PC-3 (cell line): ENCODE measurements at regions not wholly inside any gene's neighbourhood (a gene's known extent, or its start where the extent isn't known, plus 50 kb on each side); places are given as distances from the start of the nearest gene placed in this dataset.
"Not testable (repeated sequence)": the region's sequence is repeated elsewhere in the genome, so short reads cannot be mapped to it uniquely, and the experiment has no call there.

Experiments used
- ATAC-seq: fragments of 200-7000 bp; cut with Tn5 transposase; 2 replicates; pipeline ENCODE4 v1.9.1; 2020; ENCODE audit warnings: mild to moderate bottlenecking, moderate library complexity
- BruUV-seq: library from RNA; stranded (reverse); fragments of 400-500 nt; replicated peaks from 2 replicates; lab custom pipeline; 2021; lab: Mats Ljungman, UMichigan
- CTCF ChIA-PET: fragments of 300-600 bp; sonication (Branson Sonifier 250); formaldehyde crosslinking; loops from one replicate; lab custom pipeline; 2022; ENCODE audit warnings: antibody characterized with exemption; lab: Charles Lee
- POLR2A ChIA-PET: fragments of 300-600 bp; sonication (Branson Sonifier 250); formaldehyde crosslinking; loops from one replicate; lab custom pipeline; 2022; ENCODE audit warnings: antibody characterized with exemption; ENCODE audit not compliant: unreplicated experiment; lab: Charles Lee
- DNase-seq: peaks from one replicate; pipeline ENCODE4 v3.0.0-alpha.2; 2015
- H2AFZ ChIP-seq: fragments of 300-600 bp; sonication (generic); 2 replicates; pipeline ENCODE4 v1.6.0; 2016; ENCODE audit warnings: antibody characterized with exemption, low read length
- H3F3A ChIP-seq: fragments of 300-600 bp; sonication (generic); one replicate; pipeline ENCODE4 v1.6.0; 2017; ENCODE audit warnings: antibody characterized with exemption, low read length, control low read depth, mild to moderate bottlenecking; ENCODE audit not compliant: unreplicated experiment
- H3K27ac ChIP-seq: fragments of 300-600 bp; sonication (generic); 2 replicates; pipeline ENCODE4 v1.5.1; 2016; ENCODE audit warnings: mild to moderate bottlenecking, low read length
- H3K27me3 ChIP-seq: fragments of 300-600 bp; sonication (generic); 2 replicates; pipeline ENCODE4 v1.6.1; 2016; ENCODE audit warnings: low read length, mixed read lengths
- H3K36me3 ChIP-seq: fragments of 300-600 bp; sonication (generic); 2 replicates; pipeline ENCODE4 v1.6.1; 2016; ENCODE audit warnings: low read depth, mixed run types, low read length, mixed read lengths
- H3K4me1 ChIP-seq: fragments of 300-600 bp; sonication (generic); 2 replicates; pipeline ENCODE4 v1.5.1; 2016; ENCODE audit warnings: low read length; ENCODE audit not compliant: insufficient read depth
- H3K4me2 ChIP-seq: fragments of 300-600 bp; sonication (generic); 2 replicates; pipeline ENCODE4 v1.6.0; 2016; ENCODE audit warnings: low read length
- H3K4me3 ChIP-seq: fragments of 300-600 bp; sonication (generic); 2 replicates; pipeline ENCODE4 v1.5.1; 2016; ENCODE audit warnings: mild to moderate bottlenecking, low read length, mixed read lengths
- H3K79me2 ChIP-seq: fragments of 300-600 bp; sonication (generic); 2 replicates; pipeline ENCODE4 v1.6.1; 2017; ENCODE audit warnings: low read length, mixed read lengths
- H3K9ac ChIP-seq: fragments of 300-600 bp; sonication (generic); 2 replicates; pipeline ENCODE4 v1.6.0; 2016; ENCODE audit warnings: mild to moderate bottlenecking, low read length
- H3K9me2 ChIP-seq: fragments of 300-600 bp; sonication (generic); replicated peaks from 2 replicates; pipeline ENCODE4 v1.6.1; 2016; ENCODE audit warnings: mixed run types, low read length, mixed read lengths
- H3K9me3 ChIP-seq: fragments of 300-600 bp; sonication (generic); 2 replicates; pipeline ENCODE4 v1.6.1; 2016; ENCODE audit warnings: low read length, mixed read lengths
- H4K20me1 ChIP-seq: fragments of 300-600 bp; sonication (generic); 2 replicates; pipeline ENCODE4 v1.6.1; 2016; ENCODE audit warnings: low read length, mixed read lengths
- EZH2 ChIP-seq: fragments of 300-600 bp; sonication (generic); IDR thresholded peaks from one replicate; pipeline ENCODE4 v1.6.1; 2017; ENCODE audit warnings: antibody characterized with exemption, mild to moderate bottlenecking, low read length; ENCODE audit not compliant: unreplicated experiment
- EZH2phosphoT487 ChIP-seq: fragments of 300-600 bp; sonication (generic); IDR thresholded peaks from 2 replicates; pipeline ENCODE4 v1.6.1; 2018; ENCODE audit warnings: mild to moderate bottlenecking, antibody characterized with exemption, low read length, borderline replicate concordance
- intact Hi-C: fragments of 100-400 bp; cut with micrococcal nuclease; formaldehyde crosslinking; loops from 2 replicates; pipeline ENCODE4 v1.9.0; 2023
- TF ChIP-seq, protein P1 (sequence below): fragments of 300-600 bp; sonication (generic); conservative IDR thresholded peaks from 2 replicates; pipeline ENCODE4 v1.5.1; 2017; ENCODE audit warnings: antibody characterized with exemption, low read depth, mild to moderate bottlenecking, low read length

GRCh38 chr12:86710109-86710508 lies 453.9 kb upstream of the MGAT4C start:
- Histone ChIP-seq H3K27ac (no peak overlapping the region), H3K79me2 (no peaks in the 10 kb centered on the region), H3K9me3 (no peaks in the 10 kb centered on the region), H3F3A (no peaks in the 10 kb centered on the region), H3K4me3 (no peak overlapping the region), H2AFZ (no peak overlapping the region), H3K36me3 (0 out of 2 replicates have a peak, but pooled peaks cover 2% of the 10 kb centered on the region), H3K9me2 (no peaks in the 10 kb centered on the region), H3K4me1 (peaks cover 15% of the 10 kb centered on the region), H3K27me3 (no peaks in the 10 kb centered on the region), H3K9ac (no peak overlapping the region), H3K4me2 (no peak overlapping the region), H4K20me1 (no peaks in the 10 kb centered on the region)
- no peak for TF ChIP-seq EZH2
- TF ChIP-seq, protein P1, sequence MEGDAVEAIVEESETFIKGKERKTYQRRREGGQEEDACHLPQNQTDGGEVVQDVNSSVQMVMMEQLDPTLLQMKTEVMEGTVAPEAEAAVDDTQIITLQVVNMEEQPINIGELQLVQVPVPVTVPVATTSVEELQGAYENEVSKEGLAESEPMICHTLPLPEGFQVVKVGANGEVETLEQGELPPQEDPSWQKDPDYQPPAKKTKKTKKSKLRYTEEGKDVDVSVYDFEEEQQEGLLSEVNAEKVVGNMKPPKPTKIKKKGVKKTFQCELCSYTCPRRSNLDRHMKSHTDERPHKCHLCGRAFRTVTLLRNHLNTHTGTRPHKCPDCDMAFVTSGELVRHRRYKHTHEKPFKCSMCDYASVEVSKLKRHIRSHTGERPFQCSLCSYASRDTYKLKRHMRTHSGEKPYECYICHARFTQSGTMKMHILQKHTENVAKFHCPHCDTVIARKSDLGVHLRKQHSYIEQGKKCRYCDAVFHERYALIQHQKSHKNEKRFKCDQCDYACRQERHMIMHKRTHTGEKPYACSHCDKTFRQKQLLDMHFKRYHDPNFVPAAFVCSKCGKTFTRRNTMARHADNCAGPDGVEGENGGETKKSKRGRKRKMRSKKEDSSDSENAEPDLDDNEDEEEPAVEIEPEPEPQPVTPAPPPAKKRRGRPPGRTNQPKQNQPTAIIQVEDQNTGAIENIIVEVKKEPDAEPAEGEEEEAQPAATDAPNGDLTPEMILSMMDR: no peak
- no peak for TF ChIP-seq EZH2phosphoT487
- CTCF ChIA-PET: no interaction called here
- intact Hi-C loops: loop anchor here (5.0 kb wide), 1 partner anchor 448 kb away; no protein-coding TSS in a partner anchor
- ATAC-seq: no peak
- BruUV-seq: no TSS peak
- POLR2A ChIA-PET: no interaction called here
- DNase-seq: no peak

GRCh38 chr12:86709017-86709416 lies 452.8 kb upstream of the MGAT4C start:
- H2AFZ ChIP-seq, H4K20me1 ChIP-seq, H3K9me2 ChIP-seq, H3F3A ChIP-seq, BruUV-seq, H3K4me2 ChIP-seq, H3K27me3 ChIP-seq, H3K36me3 ChIP-seq, H3K9ac ChIP-seq, H3K9me3 ChIP-seq, H3K27ac ChIP-seq, H3K79me2 ChIP-seq, DNase-seq, H3K4me3 ChIP-seq, intact Hi-C loops, CTCF ChIA-PET, ATAC-seq: not testable (repeated sequence)
- peaks cover 15% of the 10 kb centered on the region for H3K4me1 ChIP-seq
- POLR2A ChIA-PET: interaction anchor here (0.6 kb wide), 1 partner anchor 74 kb away, joined by 4 read pairs; no protein-coding TSS in a partner anchor

DNA sequence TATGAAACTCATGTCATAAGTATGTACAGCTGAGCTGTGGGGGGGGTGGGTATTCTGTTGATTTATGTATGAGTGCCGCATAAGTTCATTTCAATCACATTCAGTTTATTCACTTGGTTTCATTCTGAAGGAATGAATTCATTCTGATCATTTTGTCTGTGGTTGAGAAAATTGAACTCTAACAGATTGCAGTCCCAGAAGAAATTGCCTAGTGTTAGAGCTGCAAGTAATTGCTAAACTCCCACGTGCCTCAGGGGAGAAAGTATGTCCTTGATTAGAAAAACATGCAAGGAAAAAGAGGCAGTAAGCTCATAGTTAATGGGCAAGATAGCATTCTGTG lies 442.4 kb upstream of the MGAT4C start:
- BruUV-seq: no TSS peak
- Histone ChIP-seq H3K27me3 (no peaks in the 10 kb centered on the region), H3K36me3 (no peaks in the 10 kb centered on the region), H3K9me3 (no peaks in the 10 kb centered on the region), H3K79me2 (no peaks in the 10 kb centered on the region), H4K20me1 (no peaks in the 10 kb centered on the region), H3K4me2 (no peak overlapping the region), H3K9me2 (no peaks in the 10 kb centered on the region), H2AFZ (no peak overlapping the region), H3F3A (no peaks in the 10 kb centered on the region), H3K4me3 (no peak overlapping the region), H3K9ac (no peak overlapping the region), H3K27ac (no peak overlapping the region), H3K4me1 (no peaks in the 10 kb centered on the region)
- POLR2A ChIA-PET: no interaction called here
- intact Hi-C loops: no loop called here
- CTCF ChIA-PET: no interaction called here
- TF ChIP-seq, protein P1: no peak
- no peak for TF ChIP-seq EZH2
- no peak for TF ChIP-seq EZH2phosphoT487
- ATAC-seq: no peak
- no peak for DNase-seq
